SK-N-SH (cell line): ENCODE measurements at regions not wholly inside any gene's neighbourhood (a gene's known extent, or its start where the extent isn't known, plus 50 kb on each side); places are given as distances from the start of the nearest gene placed in this dataset.

ENCODE experiments used
- CTCF ChIA-PET: fragments of 300-600, 350-600 bp; formaldehyde crosslinking; extraction: SDS; loops from one replicate; lab custom pipeline; 2021; lab: Yijun Ruan, JAX
- POLR2A ChIA-PET: fragments of 350-600 bp; sonication (Branson Sonifier 250); formaldehyde crosslinking; extraction: SDS; loops from one replicate; lab custom pipeline; 2020; ENCODE audit warnings: antibody characterized with exemption, inconsistent platforms; lab: Yijun Ruan, JAX
- DNase-seq: peaks from one replicate; pipeline ENCODE4 v3.0.0; 2012
- H2AFZ ChIP-seq: fragments of 200-600 bp; sonication (generic); 2 replicates; pipeline ENCODE4 v1.8.1; 2016; ENCODE audit warnings: antibody characterized with exemption, mild to moderate bottlenecking, low read depth
- H3F3A ChIP-seq: fragments of 200-600 bp; sonication (generic); replicated peaks from 2 replicates; pipeline ENCODE3; 2016; ENCODE audit warnings: antibody characterized with exemption, mild to moderate bottlenecking; ENCODE audit not compliant: insufficient read depth
- H3K27ac ChIP-seq, 2 experiments: fragments of 200-500 bp in 1 of 2; fragments of 200-600 bp in 1 of 2; sonication (Bioruptor generic) in 1 of 2; sonication (generic), shearing (Covaris generic) in 1 of 2; 2 replicates each; pipeline versions ENCODE4 v1.5.1 to v1.6.1; 2014 to 2016; ENCODE audit warnings: low read depth in 2 of 2, inconsistent platforms in 1 of 2, low read length in 1 of 2, mild to moderate bottlenecking in 1 of 2, mixed read lengths in 1 of 2
- H3K27me3 ChIP-seq: fragments of 200-600 bp; sonication (generic), shearing (Covaris generic); 2 replicates; pipeline ENCODE4 v1.6.1; 2016; ENCODE audit warnings: mixed run types; ENCODE audit not compliant: insufficient read depth
- H3K36me3 ChIP-seq, 2 experiments: fragments of 200-500 bp in 1 of 2; fragments of 200-600 bp in 1 of 2; sonication (Bioruptor generic) in 1 of 2; sonication (generic) in 1 of 2; replicated peaks in 1 of 2; 2 replicates each; pipeline versions ENCODE3 to v1.5.1; 2014 to 2016; ENCODE audit warnings: low read length in 1 of 2, mild to moderate bottlenecking in 1 of 2; ENCODE audit not compliant: insufficient read depth in 2 of 2, control insufficient read depth in 1 of 2
- H3K4me1 ChIP-seq, 2 experiments: fragments of 200-500 bp in 1 of 2; fragments of 200-600 bp in 1 of 2; sonication (Bioruptor generic) in 1 of 2; sonication (generic), shearing (Covaris generic) in 1 of 2; 2 replicates each; pipeline versions ENCODE4 v1.5.1 to v1.6.1; 2014 to 2016; ENCODE audit warnings: low read depth in 1 of 2, low read length in 1 of 2, mixed run types in 1 of 2; ENCODE audit not compliant: insufficient read depth in 2 of 2, control insufficient read depth in 1 of 2
- H3K4me2 ChIP-seq: fragments of 200-600 bp; sonication (generic), shearing (Covaris generic); 2 replicates; pipeline ENCODE4 v1.6.1; 2017; ENCODE audit warnings: mixed run types
- H3K4me3 ChIP-seq, 2 experiments: fragments of 200-500 bp in 1 of 2; fragments of 200-600 bp in 1 of 2; sonication (Bioruptor generic) in 1 of 2; sonication (generic), shearing (Covaris generic) in 1 of 2; 2 replicates each; pipeline versions ENCODE4 v1.5.1 to v1.8.1; 2014 to 2016; ENCODE audit warnings: low read depth in 2 of 2, inconsistent platforms in 1 of 2, low read length in 1 of 2, mild to moderate bottlenecking in 1 of 2, mixed read lengths in 1 of 2, moderate library complexity in 1 of 2
- H3K79me2 ChIP-seq: fragments of 200-600 bp; sonication (generic); 2 replicates; pipeline ENCODE4 v1.8.1; 2017; ENCODE audit warnings: mild to moderate bottlenecking; ENCODE audit not compliant: insufficient read depth
- H3K9ac ChIP-seq: fragments of 200-600 bp; sonication (generic); 2 replicates; pipeline ENCODE4 v1.6.1; 2017; ENCODE audit warnings: mixed run types
- H3K9me2 ChIP-seq: fragments of 200-600 bp; sonication (generic); 2 replicates; pipeline ENCODE4 v1.6.1; 2017; ENCODE audit warnings: mixed run types
- H3K9me3 ChIP-seq: fragments of 200-600 bp; sonication (generic); 2 replicates; pipeline ENCODE4 v1.6.1; 2017; ENCODE audit warnings: mixed run types, mild to moderate bottlenecking, moderate library complexity
- H4K20me1 ChIP-seq: fragments of 200-600 bp; sonication (generic); 2 replicates; pipeline ENCODE4 v1.6.1; 2017; ENCODE audit warnings: mild to moderate bottlenecking, mixed run types; ENCODE audit not compliant: insufficient read depth
- CHD2 ChIP-seq: fragments of 150-350 bp; IDR thresholded peaks from 2 replicates; pipeline ENCODE4 v1.6.1; 2018; ENCODE audit warnings: low read length; ENCODE audit not compliant: partially characterized antibody
- CTCF ChIP-seq: fragments of 200-600 bp; sonication (generic); IDR thresholded peaks from 2 replicates; pipeline ENCODE4 v1.6.1; 2017; ENCODE audit warnings: antibody characterized with exemption, mild to moderate bottlenecking, moderate library complexity
- ELF1 ChIP-seq: IDR thresholded peaks from 2 replicates; pipeline ENCODE4 v1.4.0; 2012
- EP300 ChIP-seq, 2 experiments: IDR thresholded peaks; 2 replicates each; pipeline versions ENCODE4 v1.4.0 to v1.6.1; 2012; ENCODE audit warnings: borderline replicate concordance in 1 of 2, low read depth in 1 of 2, low read length in 1 of 2
- FOSL2 ChIP-seq: IDR thresholded peaks from 2 replicates; pipeline ENCODE4 v1.4.0; 2012; ENCODE audit warnings: low read depth, mild to moderate bottlenecking, moderate library complexity, borderline replicate concordance
- FOXM1 ChIP-seq: IDR thresholded peaks from 2 replicates; pipeline ENCODE4 v1.4.0; 2012; ENCODE audit warnings: low read depth, mild to moderate bottlenecking
- GABPA ChIP-seq: IDR thresholded peaks from 2 replicates; pipeline ENCODE4 v1.4.0; 2012; ENCODE audit warnings: low read depth, mild to moderate bottlenecking
- GATA2 ChIP-seq: sonication (generic); formaldehyde crosslinking; IDR thresholded peaks from 2 replicates; pipeline ENCODE4 v1.5.0; 2020; ENCODE audit warnings: mild to moderate bottlenecking, missing genetic modification reagents
- MAX ChIP-seq: IDR thresholded peaks from 2 replicates; pipeline ENCODE4 v1.4.0; 2012; ENCODE audit warnings: low read depth
- MEF2A ChIP-seq: IDR thresholded peaks from 2 replicates; pipeline ENCODE4 v1.4.0; 2012; ENCODE audit warnings: low read depth, borderline replicate concordance
- RAD21 ChIP-seq: IDR thresholded peaks from 2 replicates; pipeline ENCODE4 v1.6.1; 2012; ENCODE audit warnings: mild to moderate bottlenecking, low read length
- RCOR1 ChIP-seq: fragments of 150-350 bp; IDR thresholded peaks from 2 replicates; pipeline ENCODE4 v1.6.1; 2017; ENCODE audit warnings: antibody characterized with exemption, low read length
- REST ChIP-seq: IDR thresholded peaks from 2 replicates; pipeline ENCODE4 v1.6.1; 2012; ENCODE audit warnings: mild to moderate bottlenecking, low read depth, low read length, moderate library complexity
- RFX5 ChIP-seq: IDR thresholded peaks from 2 replicates; pipeline ENCODE4 v1.6.1; 2012; ENCODE audit warnings: mild to moderate bottlenecking, improper control_type of control experiment, low read length
- RXRA ChIP-seq: IDR thresholded peaks from 2 replicates; pipeline ENCODE4 v1.4.0; 2012; ENCODE audit warnings: low read depth, mild to moderate bottlenecking, borderline replicate concordance
- SIN3A ChIP-seq: IDR thresholded peaks from 2 replicates; pipeline ENCODE4 v1.6.1; 2012; ENCODE audit warnings: low read depth, mild to moderate bottlenecking, low read length, moderate library complexity, borderline replicate concordance
- TCF12 ChIP-seq: IDR thresholded peaks from 2 replicates; pipeline ENCODE4 v1.4.0; 2012
- TEAD4 ChIP-seq: IDR thresholded peaks from 2 replicates; pipeline ENCODE4 v1.4.0; 2012; ENCODE audit warnings: mild to moderate bottlenecking, borderline replicate concordance; ENCODE audit not compliant: insufficient read depth
- WGBS: methylation state at CpG from one replicate; pipeline ENCODE4 v1.1.6; 2017; ENCODE audit warnings: low lambda C conversion rate; 5-methylcytosine and 5-hydroxymethylcytosine counted together

GRCh38 chrX:10390187-10390586 lies 230.2 kb downstream of the MID1 start:
- TF ChIP-seq CHD2 (no peak), TCF12 (no peak), FOSL2 (no peak), MEF2A (no peak), MAX (no peak), GABPA (no peak), GATA2 (no peak), RXRA (no peak), TEAD4 (no peak), REST (no peak), EP300 (IDR thresholded peaks at IDR 0.05; ENCODE audit: borderline replicate concordance in 1 of 2, low read depth in 1 of 2, low read length in 1 of 2) (no peak), RCOR1 (no peak), SIN3A (no peak), CTCF (no peak), RAD21 (no peak), RFX5 (no peak), FOXM1 (no peak), ELF1 (no peak)
- Histone ChIP-seq H3K4me3 (no peak overlapping the region), H3K9me2 (no peaks in the 10 kb centered on the region), H3K4me1 (no peaks in the 10 kb centered on the region), H3K27me3 (no peaks in the 10 kb centered on the region; the same call in 1 of the 2 replicates), H3F3A (no peaks in the 10 kb centered on the region), H4K20me1 (no peaks in the 10 kb centered on the region), H3K79me2 (no peaks in the 10 kb centered on the region), H2AFZ (no peak overlapping the region), H3K27ac (no peak overlapping the region), H3K4me2 (no peak overlapping the region), H3K36me3 (no peaks in the 10 kb centered on the region), H3K9me3 (no peaks in the 10 kb centered on the region), H3K9ac (no peak overlapping the region)
- 44% methylated on average over 4 of the region's 4 CpGs for WGBS
- no peak for DNase-seq
- CTCF ChIA-PET, result interaction anchor here (1.0 kb wide), 1 partner anchor 10 kb away, joined by 3 read pairs; no protein-coding TSS in a partner anchor
- POLR2A ChIA-PET, result no interaction called here
